ENCODE measurements at regions not wholly inside any gene's neighbourhood (a gene's known extent, or its start where the extent isn't known, plus 50 kb on each side); places are given as distances from the start of the nearest gene placed in this dataset.

DNA sequence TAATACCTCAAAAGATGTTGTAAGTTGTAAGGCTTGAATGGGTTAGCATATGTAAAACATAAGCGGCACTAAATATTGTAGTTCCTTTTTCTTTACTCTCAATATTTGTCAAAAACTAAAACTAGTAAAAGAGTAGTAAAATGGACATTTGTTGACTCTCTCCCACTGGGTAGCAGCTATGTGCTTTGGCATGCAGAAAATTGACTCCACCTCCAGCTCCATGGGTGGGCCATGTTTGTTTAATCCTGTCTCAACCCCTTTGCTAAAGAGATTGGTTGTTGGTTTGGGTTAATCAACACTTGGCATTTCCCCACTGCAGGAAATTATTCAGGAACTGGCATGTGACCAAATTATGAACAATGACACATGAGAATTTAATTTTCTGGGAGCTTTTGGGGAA lies 114.8 kb downstream of the EOMES start:
- TF ChIP-seq POLR2A (IDR thresholded peaks at IDR 0.05; ENCODE audit: low read depth, low read length) (no peak), TAF1 (IDR thresholded peaks at IDR 0.05; ENCODE audit: borderline replicate concordance, low read depth, low read length) (no peak), POLR2AphosphoS5 (IDR thresholded peaks at IDR 0.05; ENCODE audit: low read depth, low read length) (no peak)

All from GM12892 (cell line).